NT2/D1 (cell line): ENCODE measurements at regions not wholly inside any gene's neighbourhood (a gene's known extent, or its start where the extent isn't known, plus 50 kb on each side); places are given as distances from the start of the nearest gene placed in this dataset.

Experiments used
- DNase-seq: peaks from one replicate; pipeline ENCODE4 v3.0.0-alpha.2; 2011; ENCODE audit warnings: low read depth, low spot score
- H3K27me3 ChIP-seq: 2 replicates; pipeline ENCODE4 v1.6.0; 2011; ENCODE audit warnings: mild to moderate bottlenecking; ENCODE audit not compliant: insufficient read length, insufficient read depth
- H3K36me3 ChIP-seq: 2 replicates; pipeline ENCODE4 v1.6.1; 2011; ENCODE audit warnings: mild to moderate bottlenecking, low read length, mixed read lengths; ENCODE audit not compliant: insufficient read depth, insufficient read length
- H3K4me1 ChIP-seq: 2 replicates; pipeline ENCODE4 v1.5.1; 2011; ENCODE audit not compliant: insufficient read depth, insufficient read length
- H3K4me3 ChIP-seq: 2 replicates; pipeline ENCODE4 v1.5.1; 2011; ENCODE audit warnings: low read depth; ENCODE audit not compliant: insufficient read length
- H3K9ac ChIP-seq: 2 replicates; pipeline ENCODE4 v1.6.0; 2011; ENCODE audit warnings: low read depth; ENCODE audit not compliant: insufficient read length
- H3K9me3 ChIP-seq: 2 replicates; pipeline ENCODE4 v1.5.1; 2011; ENCODE audit warnings: mild to moderate bottlenecking, low read length; ENCODE audit not compliant: insufficient read depth
- SUZ12 ChIP-seq: IDR thresholded peaks from 2 replicates; pipeline ENCODE4 v1.6.1; 2011; ENCODE audit not compliant: insufficient read length, insufficient read depth; ENCODE audit errors: extremely low read depth
- YY1 ChIP-seq: IDR thresholded peaks from 2 replicates; pipeline ENCODE4 v1.6.1; 2011; ENCODE audit not compliant: insufficient read length, insufficient read depth
- ZNF274 ChIP-seq: IDR thresholded peaks from 2 replicates; pipeline ENCODE4 v1.6.1; 2011; ENCODE audit warnings: mild to moderate bottlenecking, low read depth, low read length

DNA sequence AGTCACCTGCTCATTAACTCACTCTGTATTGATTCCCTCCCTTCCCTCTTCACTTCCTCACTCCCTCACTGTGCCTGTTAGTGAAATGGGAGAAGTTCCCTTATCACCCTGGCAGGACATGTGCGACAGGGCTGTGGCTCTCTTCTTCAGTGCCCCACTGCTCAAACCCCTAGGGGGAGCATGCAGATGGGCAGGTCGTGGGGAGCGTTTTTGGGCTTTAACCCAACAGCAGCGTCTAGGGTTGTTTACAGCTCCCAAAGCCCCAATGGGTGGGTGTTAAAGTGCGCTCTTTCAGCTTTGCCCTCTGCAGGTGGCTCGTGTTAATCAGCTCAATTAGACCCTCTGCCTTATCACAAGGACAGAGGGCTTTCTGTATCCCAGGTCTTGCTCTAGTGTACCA, 447.8 kb upstream of the PROK2 start:
- no peak overlapping the region for H3K4me3 ChIP-seq
- H3K4me1 ChIP-seq, result peaks cover 2% of the 10 kb centered on the region
- no peaks in the 10 kb centered on the region for H3K36me3 ChIP-seq
- no peak overlapping the region for H3K9ac ChIP-seq
- TF ChIP-seq SUZ12, result no peak
- no peak for TF ChIP-seq ZNF274
- no peak for TF ChIP-seq YY1
- no peaks in the 10 kb centered on the region for H3K9me3 ChIP-seq
- no peaks in the 10 kb centered on the region for H3K27me3 ChIP-seq
- no peak for DNase-seq

DNA sequence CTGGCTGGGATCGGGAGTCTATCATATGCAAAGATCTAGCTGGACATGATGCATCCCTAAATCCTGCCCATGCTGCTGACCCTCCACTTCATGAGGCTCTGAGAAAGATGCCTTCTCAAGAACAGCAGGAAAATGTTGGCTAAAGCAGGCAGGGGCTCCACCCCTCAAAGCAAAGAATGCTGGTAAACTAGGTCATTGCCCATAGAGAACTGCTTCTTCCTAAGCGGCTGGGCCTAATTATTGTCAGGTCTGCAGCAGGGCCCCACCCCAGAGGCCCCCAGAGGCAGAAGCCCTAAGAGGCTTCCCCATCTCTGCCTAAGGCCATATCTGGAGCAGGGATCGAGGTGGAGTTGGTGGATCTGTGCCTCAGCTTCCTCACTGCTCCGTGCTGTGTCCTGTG, 447.4 kb upstream of the PROK2 start:
- no peaks in the 10 kb centered on the region for H3K9me3 ChIP-seq
- TF ChIP-seq YY1, result no peak
- no peaks in the 10 kb centered on the region for H3K27me3 ChIP-seq
- no peaks in the 10 kb centered on the region for H3K36me3 ChIP-seq
- peaks cover 2% of the 10 kb centered on the region for H3K4me1 ChIP-seq
- H3K4me3 ChIP-seq, result no peak overlapping the region
- DNase-seq, result no peak
- H3K9ac ChIP-seq, result no peak overlapping the region

DNA sequence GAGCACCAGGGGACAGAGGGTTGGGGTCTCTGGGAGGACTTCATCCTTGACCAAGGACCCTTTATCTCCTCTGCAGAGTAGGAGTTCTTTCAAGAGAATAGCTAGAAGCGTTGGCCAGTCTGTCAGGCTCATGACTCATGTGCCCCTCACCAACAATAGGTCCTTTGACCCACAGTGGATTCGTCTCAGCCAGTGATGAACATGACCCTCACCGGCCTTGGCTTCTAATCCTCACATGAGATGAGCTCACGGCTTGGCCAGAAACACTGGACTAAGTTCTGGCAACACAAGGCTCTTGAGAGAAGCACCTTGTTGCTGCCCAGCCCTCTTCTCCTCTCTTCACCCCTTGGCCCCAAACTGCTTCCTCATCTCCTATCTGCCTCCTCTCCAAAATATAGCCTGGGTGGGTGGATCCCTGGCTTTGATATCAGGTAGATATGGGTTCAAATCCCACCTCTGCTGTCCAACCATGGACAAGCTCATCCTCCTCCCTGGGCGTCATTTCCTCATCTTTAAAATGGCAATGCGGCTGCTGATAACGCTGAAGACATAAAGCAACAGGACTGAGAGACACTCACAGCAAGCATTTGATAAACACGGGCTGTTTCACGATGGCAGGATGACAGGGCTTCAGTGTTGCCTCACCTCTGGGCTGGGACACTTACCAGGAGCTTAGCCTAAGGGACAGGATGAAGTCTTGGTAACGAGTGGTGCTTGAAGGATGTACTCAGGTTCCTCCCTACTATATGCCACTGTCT, 446.7 kb upstream of the PROK2 start:
- H3K9ac ChIP-seq, result no peak overlapping the region
- no peaks in the 10 kb centered on the region for H3K27me3 ChIP-seq
- no peak for TF ChIP-seq ZNF274
- no peak for TF ChIP-seq YY1
- no peak for TF ChIP-seq SUZ12
- H3K4me3 ChIP-seq, result no peak overlapping the region
- no peak for DNase-seq
- no peaks in the 10 kb centered on the region for H3K36me3 ChIP-seq
- H3K9me3 ChIP-seq, result no peaks in the 10 kb centered on the region
- peaks cover 2% of the 10 kb centered on the region for H3K4me1 ChIP-seq

DNA sequence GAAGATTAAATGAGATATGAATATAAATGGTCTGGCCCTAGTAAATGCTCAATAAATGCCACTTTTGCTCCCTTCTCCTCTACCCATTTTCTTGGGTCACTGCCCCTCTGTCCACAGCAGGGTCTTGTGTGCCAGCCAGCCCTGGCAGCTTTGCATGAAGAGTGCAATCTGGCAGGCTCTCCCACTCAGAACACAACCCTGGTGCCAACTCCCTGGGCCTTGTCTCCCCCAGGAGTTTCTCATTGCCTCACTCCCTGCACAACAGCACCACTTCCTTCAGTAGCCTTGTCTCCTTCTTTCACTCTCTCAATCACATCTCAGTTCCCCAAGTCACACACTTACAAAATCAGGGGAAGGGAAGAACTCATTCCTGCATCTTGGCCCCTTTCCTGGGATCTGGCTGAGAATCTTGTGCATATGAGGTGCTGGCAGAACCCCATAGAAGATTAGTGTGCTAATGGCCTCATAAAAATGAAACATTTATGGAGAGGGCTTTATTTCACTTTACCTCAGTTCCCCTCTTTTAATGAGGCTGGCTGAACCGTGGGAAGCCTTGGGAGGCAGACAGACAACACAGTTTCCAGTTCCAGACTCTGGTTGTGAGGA, 445.9 kb upstream of the PROK2 start:
- H3K9ac ChIP-seq, result no peak overlapping the region
- DNase-seq, result no peak
- H3K9me3 ChIP-seq, result peaks cover 7% of the 10 kb centered on the region

DNA sequence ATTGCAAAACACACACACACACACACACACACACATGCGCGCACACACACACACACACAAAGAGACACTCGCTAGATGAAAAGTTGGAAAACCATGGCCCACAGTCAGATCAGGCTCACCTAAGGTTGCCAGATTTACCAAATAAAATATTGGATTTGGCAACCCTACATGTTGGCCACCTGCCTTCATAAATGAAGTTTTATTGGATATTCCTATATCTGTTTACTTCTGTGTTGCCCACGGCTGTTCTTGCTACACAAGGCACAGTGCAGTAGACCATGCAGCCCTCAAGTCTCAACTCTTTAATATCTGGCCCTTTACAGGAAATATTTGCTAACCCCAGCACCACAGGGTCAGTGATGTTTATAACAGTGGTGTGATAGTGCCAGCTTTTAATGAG, 445.0 kb upstream of the PROK2 start:
- Histone ChIP-seq H3K4me1 (peaks cover 2% of the 10 kb centered on the region), H3K27me3 (no peaks in the 10 kb centered on the region), H3K9me3 (peaks cover 17% of the 10 kb centered on the region), H3K36me3 (no peaks in the 10 kb centered on the region), H3K4me3 (no peak overlapping the region), H3K9ac (no peak overlapping the region)
- no peak for DNase-seq
- TF ChIP-seq ZNF274 (no peak), YY1 (no peak), SUZ12 (no peak)

More for the DNA sequence above, 445.9 kb upstream of the PROK2 start:
- TF ChIP-seq SUZ12, result no peak
- TF ChIP-seq YY1, result no peak
- TF ChIP-seq ZNF274, result no peak
- H3K36me3 ChIP-seq, result no peaks in the 10 kb centered on the region
- no peaks in the 10 kb centered on the region for H3K27me3 ChIP-seq
- H3K4me3 ChIP-seq, result no peak overlapping the region
- H3K4me1 ChIP-seq, result peaks cover 2% of the 10 kb centered on the region

DNA sequence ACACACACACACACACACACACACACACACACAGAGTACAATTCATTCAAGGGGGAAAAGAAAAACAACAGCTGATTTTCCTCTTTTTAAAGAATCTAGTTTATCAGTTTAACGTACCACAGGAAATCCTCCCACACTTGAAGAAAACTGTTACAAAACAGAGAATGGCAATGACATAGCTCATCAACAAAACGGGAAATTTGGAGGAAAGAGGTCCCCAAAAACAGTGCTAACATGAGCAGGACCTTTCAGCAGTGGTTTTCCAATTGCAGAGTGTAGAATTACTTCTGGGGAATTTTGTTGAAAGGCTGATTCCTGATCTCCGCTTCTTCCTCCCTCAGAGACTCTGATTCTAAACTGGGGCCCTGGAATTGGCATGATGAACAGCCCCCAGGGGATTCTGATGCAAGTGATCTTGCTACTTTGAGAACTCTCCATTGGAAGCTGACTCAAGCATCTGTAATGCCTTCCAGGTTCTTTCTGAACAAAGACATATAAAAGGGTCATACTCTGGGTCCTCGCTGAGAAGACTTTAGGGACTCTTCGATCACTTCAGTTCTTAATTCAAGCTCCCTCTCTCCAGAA, 442.6 kb upstream of the PROK2 start:
- TF ChIP-seq YY1, result no peak
- TF ChIP-seq ZNF274, result no peak
- no peak for TF ChIP-seq SUZ12
- Histone ChIP-seq H3K36me3 (no peaks in the 10 kb centered on the region), H3K9me3 (peaks cover 32% of the 10 kb centered on the region), H3K4me1 (peaks cover 2% of the 10 kb centered on the region), H3K9ac (no peak overlapping the region), H3K4me3 (no peak overlapping the region), H3K27me3 (no peaks in the 10 kb centered on the region)
- no peak for DNase-seq

DNA sequence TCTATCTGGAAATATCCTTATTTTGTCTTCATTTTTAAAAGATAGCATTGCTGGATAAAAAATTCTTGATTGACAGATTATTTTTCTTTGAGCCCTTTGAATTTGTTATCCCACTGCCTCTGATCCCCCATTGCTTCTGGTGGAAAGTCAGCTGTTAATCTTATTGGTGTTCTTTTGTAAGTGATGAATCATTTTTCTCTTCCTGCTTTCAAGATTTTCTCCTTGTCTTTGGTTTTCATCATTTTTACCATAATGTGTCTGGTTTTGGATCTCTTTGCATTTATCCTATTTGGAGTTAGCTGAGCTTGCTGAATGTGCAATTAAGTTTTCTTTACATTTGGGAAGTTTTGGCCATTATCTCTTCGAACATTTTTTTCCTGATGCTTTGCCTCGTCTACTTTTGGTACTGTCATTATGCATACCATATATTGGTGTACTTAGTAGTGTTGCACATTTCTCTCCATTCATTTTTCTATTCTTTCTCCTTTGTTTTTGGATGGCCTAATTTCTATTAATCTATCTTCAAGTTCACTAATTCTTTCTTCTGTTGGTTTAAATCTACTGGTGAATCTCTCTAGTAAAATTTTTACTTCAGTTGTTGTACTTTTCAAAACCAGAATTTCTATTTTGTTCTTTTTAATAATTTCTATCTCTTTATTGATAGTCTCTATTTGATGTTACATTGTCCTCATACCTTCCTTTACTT, 440.0 kb upstream of the PROK2 start:
- DNase-seq, result no peak
- Histone ChIP-seq H3K9ac (no peak overlapping the region), H3K4me3 (no peak overlapping the region), H3K36me3 (no peaks in the 10 kb centered on the region), H3K9me3 (peaks cover 32% of the 10 kb centered on the region), H3K4me1 (peaks cover 2% of the 10 kb centered on the region), H3K27me3 (no peaks in the 10 kb centered on the region)
- TF ChIP-seq YY1, result no peak
- no peak for TF ChIP-seq ZNF274
- TF ChIP-seq SUZ12, result no peak
